ENCODE measurements at regions not wholly inside any gene's neighbourhood (a gene's known extent, or its start where the extent isn't known, plus 50 kb on each side); places are given as distances from the start of the nearest gene placed in this dataset.

DNA sequence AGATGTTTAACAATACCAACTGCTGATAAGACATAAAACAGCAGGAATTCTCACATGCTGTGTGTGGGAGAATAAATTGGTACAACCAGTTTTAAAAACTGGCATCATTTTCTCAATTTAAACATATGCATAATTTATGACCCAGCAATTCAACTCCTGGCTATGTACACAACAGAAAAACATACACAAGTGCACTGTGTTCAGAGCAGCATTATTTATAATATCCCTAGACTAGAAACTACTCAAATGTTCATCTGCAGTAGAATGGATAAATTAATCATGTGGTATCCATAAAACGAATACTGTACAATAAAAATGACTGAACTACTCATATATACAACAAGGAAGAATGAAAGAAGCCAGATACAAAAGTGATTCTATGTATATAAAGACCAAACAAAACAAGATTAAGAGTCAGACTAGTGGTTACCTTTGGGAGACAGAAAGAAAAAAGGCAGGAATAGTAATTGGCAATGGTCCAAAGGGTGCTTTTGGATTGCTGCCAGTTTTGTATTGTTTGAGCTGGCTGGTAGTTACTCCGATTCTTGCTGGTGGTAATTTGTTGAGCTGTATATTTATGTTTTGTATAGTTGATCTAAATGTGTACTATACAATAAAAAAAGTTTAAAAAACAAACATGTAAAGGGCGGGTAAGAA is 306.0 kb downstream of the TFEC start:
- H3K27me3 ChIP-seq (ENCODE audit: control insufficient read depth, insufficient read depth, low read length), result no peaks in the 10 kb centered on the region
- H3K4me3 ChIP-seq (ENCODE audit: low read depth, low read length), result no peak overlapping the region
- H3K36me3 ChIP-seq (ENCODE audit: control insufficient read depth, insufficient read depth, low read length), result no peaks in the 10 kb centered on the region
- TF ChIP-seq, protein P1, sequence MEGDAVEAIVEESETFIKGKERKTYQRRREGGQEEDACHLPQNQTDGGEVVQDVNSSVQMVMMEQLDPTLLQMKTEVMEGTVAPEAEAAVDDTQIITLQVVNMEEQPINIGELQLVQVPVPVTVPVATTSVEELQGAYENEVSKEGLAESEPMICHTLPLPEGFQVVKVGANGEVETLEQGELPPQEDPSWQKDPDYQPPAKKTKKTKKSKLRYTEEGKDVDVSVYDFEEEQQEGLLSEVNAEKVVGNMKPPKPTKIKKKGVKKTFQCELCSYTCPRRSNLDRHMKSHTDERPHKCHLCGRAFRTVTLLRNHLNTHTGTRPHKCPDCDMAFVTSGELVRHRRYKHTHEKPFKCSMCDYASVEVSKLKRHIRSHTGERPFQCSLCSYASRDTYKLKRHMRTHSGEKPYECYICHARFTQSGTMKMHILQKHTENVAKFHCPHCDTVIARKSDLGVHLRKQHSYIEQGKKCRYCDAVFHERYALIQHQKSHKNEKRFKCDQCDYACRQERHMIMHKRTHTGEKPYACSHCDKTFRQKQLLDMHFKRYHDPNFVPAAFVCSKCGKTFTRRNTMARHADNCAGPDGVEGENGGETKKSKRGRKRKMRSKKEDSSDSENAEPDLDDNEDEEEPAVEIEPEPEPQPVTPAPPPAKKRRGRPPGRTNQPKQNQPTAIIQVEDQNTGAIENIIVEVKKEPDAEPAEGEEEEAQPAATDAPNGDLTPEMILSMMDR (IDR thresholded peaks at IDR 0.05; ENCODE audit: insufficient read depth, low read length, severe bottlenecking), result no peak
- DNase-seq (ENCODE audit: low read depth) (peak; percentile 34), FAIRE-seq (no peak)

DNA sequence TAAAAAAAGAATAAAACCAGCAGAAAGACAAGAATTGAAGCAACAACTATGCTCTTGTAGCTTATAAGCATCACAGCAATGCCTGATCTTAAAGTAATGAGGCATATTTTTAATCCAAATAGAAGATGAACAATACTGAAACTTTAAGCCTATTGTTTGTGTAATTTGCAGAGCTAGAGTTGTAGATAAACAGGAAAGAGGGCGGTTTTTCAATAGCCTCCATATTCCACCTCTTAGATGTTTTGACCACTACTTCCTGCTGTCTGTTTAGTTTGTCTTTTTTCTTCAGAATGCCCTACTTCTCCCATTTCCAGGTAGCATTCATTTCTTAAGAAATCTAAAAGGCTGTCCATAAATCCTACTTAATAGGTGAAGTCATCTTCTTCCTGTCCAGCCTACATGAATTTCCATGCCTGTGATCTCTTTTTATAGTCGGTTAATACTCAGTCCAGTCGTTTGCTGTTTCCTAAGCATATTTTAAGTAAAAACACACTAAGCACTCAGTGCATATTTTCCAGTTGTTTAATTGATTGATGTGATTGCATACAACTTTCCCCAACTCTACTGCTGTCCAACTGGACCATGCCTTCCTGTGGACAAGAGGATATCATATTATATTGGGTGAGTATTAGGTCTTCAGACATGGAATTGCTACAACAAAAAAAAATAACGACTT is 308.1 kb downstream of the TFEC start:
- no peak overlapping the region for H3K4me3 ChIP-seq (ENCODE audit: low read depth, low read length)
- no peaks in the 10 kb centered on the region for H3K27me3 ChIP-seq (ENCODE audit: control insufficient read depth, insufficient read depth, low read length)
- DNase-seq (ENCODE audit: low read depth) (no peak), FAIRE-seq (no peak)
- TF ChIP-seq, protein P1 (IDR thresholded peaks at IDR 0.05; ENCODE audit: insufficient read depth, low read length, severe bottlenecking), result no peak
- H3K36me3 ChIP-seq (ENCODE audit: control insufficient read depth, insufficient read depth, low read length), result no peaks in the 10 kb centered on the region

DNA sequence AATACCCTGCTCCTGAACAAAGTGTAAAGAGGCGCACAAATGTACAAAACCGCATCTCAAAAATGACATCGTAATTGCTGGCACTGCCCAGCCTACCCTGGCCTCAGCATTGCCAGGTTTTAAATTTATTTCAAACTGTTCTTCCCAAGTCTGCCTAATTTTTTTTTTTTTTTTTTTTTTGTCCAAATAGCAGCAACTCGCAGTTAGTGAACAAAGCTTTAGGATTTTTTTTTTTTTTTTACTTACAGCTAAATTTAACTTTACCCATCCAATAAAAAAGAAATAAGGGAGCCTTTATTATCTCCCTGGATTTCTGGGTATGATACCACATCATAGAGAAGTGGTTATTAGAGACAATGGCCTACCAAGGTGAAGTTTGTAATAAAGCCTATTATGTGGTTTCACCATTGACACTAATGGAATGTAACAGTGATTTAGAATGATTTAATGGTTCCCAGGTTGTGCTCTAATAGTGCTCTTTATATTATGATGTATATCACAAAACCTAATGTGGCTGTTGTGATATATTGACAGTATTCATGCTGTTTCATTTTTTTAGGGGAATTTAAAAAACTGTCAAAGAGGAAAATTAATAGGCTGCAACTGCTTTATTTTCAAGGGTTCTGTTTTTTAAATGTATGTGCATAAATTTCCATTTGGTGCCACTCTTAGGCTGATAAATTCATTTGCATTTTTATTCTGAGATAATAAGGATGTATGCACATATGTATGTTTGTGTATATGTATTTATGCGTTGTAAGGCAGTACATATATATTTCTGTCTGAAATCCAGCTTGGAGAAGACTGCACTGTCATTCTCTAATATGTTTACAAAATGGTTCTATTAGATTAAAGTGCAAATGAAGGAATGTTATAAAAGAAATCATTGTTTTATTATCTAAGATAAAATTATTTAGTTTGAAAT is 309.0 kb downstream of the TFEC start:
- TF ChIP-seq, protein P1 (IDR thresholded peaks at IDR 0.05; ENCODE audit: insufficient read depth, low read length, severe bottlenecking), result no peak
- no peaks in the 10 kb centered on the region for H3K27me3 ChIP-seq (ENCODE audit: control insufficient read depth, insufficient read depth, low read length)
- DNase-seq (ENCODE audit: low read depth) (no peak), FAIRE-seq (no peak)
- H3K36me3 ChIP-seq (ENCODE audit: control insufficient read depth, insufficient read depth, low read length), result no peaks in the 10 kb centered on the region
- H3K4me3 ChIP-seq (ENCODE audit: low read depth, low read length), result no peak overlapping the region

DNA sequence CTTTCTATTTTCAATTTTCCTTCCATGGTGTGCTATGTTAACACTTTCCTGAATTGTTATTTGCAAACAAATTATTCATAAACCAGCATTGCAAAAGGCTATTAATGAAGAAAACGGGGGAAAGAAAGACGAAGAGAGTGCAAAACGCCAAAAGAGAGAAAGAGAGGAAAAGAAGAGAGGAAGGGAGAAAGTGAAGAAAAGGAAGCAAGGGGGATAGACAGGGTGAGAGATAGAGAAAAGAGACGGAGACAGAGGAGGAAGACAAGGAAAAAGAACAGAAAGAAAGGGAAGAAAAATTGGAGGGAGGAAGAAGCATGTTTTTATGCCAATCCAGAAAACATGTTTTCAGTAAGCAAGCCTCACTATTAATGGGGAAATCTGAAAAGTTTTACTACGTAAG is 310.6 kb downstream of the TFEC start:
- Histone ChIP-seq H3K36me3 (ENCODE audit: control insufficient read depth, insufficient read depth, low read length) (no peaks in the 10 kb centered on the region), H3K4me3 (ENCODE audit: low read depth, low read length) (no peak overlapping the region), H3K27me3 (ENCODE audit: control insufficient read depth, insufficient read depth, low read length) (no peaks in the 10 kb centered on the region)
- TF ChIP-seq, protein P1 (IDR thresholded peaks at IDR 0.05; ENCODE audit: insufficient read depth, low read length, severe bottlenecking), result no peak
- DNase-seq (ENCODE audit: low read depth) (no peak), FAIRE-seq (no peak)

DNA sequence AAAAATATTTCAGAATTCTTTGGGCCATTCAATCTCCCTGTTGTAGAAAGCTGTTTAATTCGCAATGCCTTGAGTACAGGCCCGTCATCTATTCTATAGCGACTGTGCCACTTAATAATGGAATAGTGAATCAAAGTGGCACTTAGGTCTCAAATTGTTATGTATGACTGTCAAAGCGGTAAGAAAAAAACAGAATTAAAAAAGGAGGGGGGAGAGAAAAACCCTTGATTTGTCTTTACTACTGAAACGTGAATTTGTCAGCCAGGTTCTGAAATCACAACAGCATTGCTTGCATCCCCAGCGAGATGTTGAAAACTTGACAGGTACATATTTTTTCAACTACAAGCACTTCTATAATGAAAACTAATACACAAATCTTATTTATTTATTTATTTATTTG is 320.9 kb downstream of the TFEC start:
- H3K36me3 ChIP-seq (ENCODE audit: control insufficient read depth, insufficient read depth, low read length), result no peaks in the 10 kb centered on the region
- no peak for FAIRE-seq
- no peaks in the 10 kb centered on the region for H3K27me3 ChIP-seq (ENCODE audit: control insufficient read depth, insufficient read depth, low read length)
- no peak for DNase-seq (ENCODE audit: low read depth)
- H3K4me3 ChIP-seq (ENCODE audit: low read depth, low read length), result no peak overlapping the region
- TF ChIP-seq, protein P1 (IDR thresholded peaks at IDR 0.05; ENCODE audit: insufficient read depth, low read length, severe bottlenecking), result no peak
